HG02852 (cell line): ENCODE measurements at regions not wholly inside any gene's neighbourhood (a gene's known extent, or its start where the extent isn't known, plus 50 kb on each side); places are given as distances from the start of the nearest gene placed in this dataset.

Experiments
- ATAC-seq: cut with Tn5 transposase; IDR thresholded peaks from one replicate; pipeline ENCODE4 v1.9.1; 2021; ENCODE audit warnings: mild to moderate bottlenecking, moderate library complexity; ENCODE audit not compliant: unreplicated experiment

GRCh38 chr6:156650896-156651390, 126.2 kb upstream of the ARID1B start:
- no peak for ATAC-seq

- ATAC-seq, result no peak
These were observed 128.6 kb upstream of the ARID1B start for GRCh38 chr6:156648616-156649015.

- ATAC-seq, result no peak
These were observed 129.2 kb upstream of the ARID1B start for GRCh38 chr6:156647991-156648390.

GRCh38 chr6:156647140-156647784, 129.9 kb upstream of the ARID1B start:
- no peak for ATAC-seq

- ATAC-seq, result no peak
These were observed 130.7 kb upstream of the ARID1B start for GRCh38 chr6:156646496-156646895.

GRCh38 chr6:156645097-156645496, 132.1 kb upstream of the ARID1B start:
- ATAC-seq, result no peak

GRCh38 chr6:156639009-156639721, 138.0 kb upstream of the ARID1B start:
- no peak for ATAC-seq

- ATAC-seq, result no peak
These were observed 138.6 kb upstream of the ARID1B start for GRCh38 chr6:156638581-156638980.

- no peak for ATAC-seq
These were observed 142.2 kb upstream of the ARID1B start for GRCh38 chr6:156634951-156635371.

- no peak for ATAC-seq
These were observed 143.1 kb upstream of the ARID1B start for GRCh38 chr6:156634048-156634447.

- ATAC-seq, result no peak
These were observed 143.9 kb upstream of the ARID1B start for GRCh38 chr6:156633291-156633690.

- no peak for ATAC-seq
These were observed 146.4 kb upstream of the ARID1B start for GRCh38 chr6:156630613-156631302.

GRCh38 chr6:156628805-156629204, 148.4 kb upstream of the ARID1B start:
- no peak for ATAC-seq

GRCh38 chr6:156627524-156627923, 149.7 kb upstream of the ARID1B start:
- ATAC-seq, result no peak

GRCh38 chr6:156622185-156622584, 155.0 kb upstream of the ARID1B start:
- ATAC-seq, result no peak

GRCh38 chr6:156620331-156620730, 156.8 kb upstream of the ARID1B start:
- ATAC-seq, result no peak

- no peak for ATAC-seq
These were observed 158.5 kb upstream of the ARID1B start for GRCh38 chr6:156618600-156619205.

GRCh38 chr6:156617941-156618340, 159.2 kb upstream of the ARID1B start:
- no peak for ATAC-seq

GRCh38 chr6:156617376-156617775, 159.8 kb upstream of the ARID1B start:
- ATAC-seq, result no peak

- no peak for ATAC-seq
These were observed 160.7 kb upstream of the ARID1B start for GRCh38 chr6:156616495-156616894.

GRCh38 chr6:156613996-156614395, 163.2 kb upstream of the ARID1B start:
- no peak for ATAC-seq
